HFF-Myc (cell line): ENCODE measurements at regions not wholly inside any gene's neighbourhood (a gene's known extent, or its start where the extent isn't known, plus 50 kb on each side); places are given as distances from the start of the nearest gene placed in this dataset.

ENCODE experiments used
- DNase-seq: peaks from one replicate; pipeline ENCODE4 v3.0.0-alpha.2; 2011; ENCODE audit warnings: low read depth; ENCODE audit errors: extremely low read depth
- H3K4me3 ChIP-seq: replicated peaks from 2 replicates; pipeline ENCODE4 v1.5.1; 2011; ENCODE audit warnings: low read depth, mild to moderate bottlenecking, control low read depth, low read length
- TF ChIP-seq, protein P1 (sequence below): IDR thresholded peaks from 2 replicates; pipeline ENCODE4 v1.5.1; 2012; ENCODE audit warnings: mild to moderate bottlenecking, low read depth, low read length, control low read depth; ENCODE audit errors: missing control alignments

GRCh38 chr1:73783352-73783751, 414.6 kb downstream of the LRRIQ3 start:
- TF ChIP-seq, protein P1, sequence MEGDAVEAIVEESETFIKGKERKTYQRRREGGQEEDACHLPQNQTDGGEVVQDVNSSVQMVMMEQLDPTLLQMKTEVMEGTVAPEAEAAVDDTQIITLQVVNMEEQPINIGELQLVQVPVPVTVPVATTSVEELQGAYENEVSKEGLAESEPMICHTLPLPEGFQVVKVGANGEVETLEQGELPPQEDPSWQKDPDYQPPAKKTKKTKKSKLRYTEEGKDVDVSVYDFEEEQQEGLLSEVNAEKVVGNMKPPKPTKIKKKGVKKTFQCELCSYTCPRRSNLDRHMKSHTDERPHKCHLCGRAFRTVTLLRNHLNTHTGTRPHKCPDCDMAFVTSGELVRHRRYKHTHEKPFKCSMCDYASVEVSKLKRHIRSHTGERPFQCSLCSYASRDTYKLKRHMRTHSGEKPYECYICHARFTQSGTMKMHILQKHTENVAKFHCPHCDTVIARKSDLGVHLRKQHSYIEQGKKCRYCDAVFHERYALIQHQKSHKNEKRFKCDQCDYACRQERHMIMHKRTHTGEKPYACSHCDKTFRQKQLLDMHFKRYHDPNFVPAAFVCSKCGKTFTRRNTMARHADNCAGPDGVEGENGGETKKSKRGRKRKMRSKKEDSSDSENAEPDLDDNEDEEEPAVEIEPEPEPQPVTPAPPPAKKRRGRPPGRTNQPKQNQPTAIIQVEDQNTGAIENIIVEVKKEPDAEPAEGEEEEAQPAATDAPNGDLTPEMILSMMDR: no peak
- DNase-seq: no peak
- H3K4me3 ChIP-seq: no peak overlapping the region

DNA sequence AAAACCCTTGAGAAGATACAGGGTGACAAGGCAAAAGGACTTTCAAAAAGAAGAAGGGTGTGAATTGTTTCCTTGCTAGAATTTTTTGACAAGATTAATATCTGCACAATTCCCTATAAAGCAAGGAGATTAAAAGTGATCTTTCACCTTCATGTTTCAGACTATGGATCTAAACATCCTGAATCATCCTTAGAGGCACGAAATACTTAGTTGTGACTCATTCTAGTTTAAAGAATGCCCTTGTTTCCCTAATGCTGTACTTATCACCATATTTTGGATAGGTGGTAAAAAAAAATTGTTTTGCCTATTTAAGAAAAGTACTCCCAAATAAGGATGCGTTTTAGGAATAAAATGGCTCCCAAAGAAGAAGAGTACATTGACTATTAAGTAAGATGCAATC, 415.1 kb downstream of the LRRIQ3 start:
- H3K4me3 ChIP-seq: no peak overlapping the region
- TF ChIP-seq, protein P1: no peak
- DNase-seq: no peak

DNA sequence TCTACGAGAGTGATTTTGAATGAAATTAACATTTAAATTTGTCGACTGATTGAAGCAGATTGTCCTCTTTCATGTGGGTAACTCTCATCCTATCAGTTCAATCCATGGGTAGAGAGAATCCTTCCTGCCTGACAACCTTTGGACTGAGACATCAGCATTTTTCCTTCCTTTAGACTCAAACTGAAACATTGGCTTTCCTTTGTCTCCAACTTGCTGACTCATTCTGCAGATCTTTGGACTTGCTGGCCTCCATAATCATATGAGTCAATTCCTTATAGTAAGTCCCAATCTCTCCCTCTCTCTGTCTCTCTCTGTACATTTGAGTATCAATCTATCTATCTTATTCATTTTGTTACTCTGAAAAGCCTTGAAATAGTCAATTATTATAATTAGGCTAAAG, 416.7 kb downstream of the LRRIQ3 start:
- H3K4me3 ChIP-seq: no peak overlapping the region
- TF ChIP-seq, protein P1: no peak
- no peak for DNase-seq

- no peak overlapping the region for H3K4me3 ChIP-seq
- TF ChIP-seq, protein P1: no peak
- no peak for DNase-seq
Measured at GRCh38 chr1:73778471-73778870, 419.5 kb downstream of the LRRIQ3 start.

DNA sequence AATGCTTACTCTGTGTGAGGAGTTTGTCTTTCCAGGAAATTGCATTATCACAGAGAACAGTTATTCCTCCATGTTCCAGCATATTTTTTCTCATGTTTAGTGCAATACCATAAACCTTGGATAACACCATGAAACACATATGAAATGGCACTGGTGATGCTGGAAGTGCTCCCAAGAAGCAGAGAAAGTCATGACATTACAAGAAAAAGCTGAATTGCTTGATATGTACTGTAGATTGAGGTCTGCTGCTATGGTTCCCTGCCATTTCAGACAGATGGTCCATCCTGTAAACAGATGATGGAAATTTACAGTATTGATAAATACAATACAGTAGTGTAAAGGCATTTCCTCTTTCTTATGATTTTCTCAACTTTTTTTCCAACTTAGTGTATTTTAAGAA, 422.1 kb downstream of the LRRIQ3 start:
- TF ChIP-seq, protein P1: no peak

GRCh38 chr1:73772941-73773340, 425.0 kb downstream of the LRRIQ3 start:
- TF ChIP-seq, protein P1: no peak
- no peak for DNase-seq

More for the DNA sequence above, 422.1 kb downstream of the LRRIQ3 start:
- no peak for DNase-seq
- no peak overlapping the region for H3K4me3 ChIP-seq

DNA sequence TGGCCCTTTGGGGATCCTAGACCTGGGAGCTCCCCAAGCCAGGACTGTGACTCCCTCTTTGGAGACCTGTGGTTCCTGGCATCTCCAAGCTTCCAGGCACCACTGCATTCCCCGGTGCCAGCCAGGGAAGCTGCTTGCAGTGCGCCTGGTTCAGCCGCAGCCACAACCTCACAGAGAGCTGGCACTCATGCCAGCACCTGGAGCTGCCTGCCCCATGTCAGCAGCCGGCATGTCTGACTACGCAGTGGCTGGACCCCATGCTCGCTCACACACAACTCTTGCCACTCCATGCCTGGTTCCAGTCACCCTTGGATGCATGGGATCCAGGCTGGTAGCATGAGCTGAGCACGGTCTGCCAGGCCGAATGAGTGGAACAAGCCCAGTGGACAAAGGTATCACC, 426.6 kb downstream of the LRRIQ3 start:
- TF ChIP-seq, protein P1: no peak

More at GRCh38 chr1:73772941-73773340, 425.0 kb downstream of the LRRIQ3 start:
- no peak overlapping the region for H3K4me3 ChIP-seq

More for the DNA sequence above, 426.6 kb downstream of the LRRIQ3 start:
- DNase-seq: no peak
- no peak overlapping the region for H3K4me3 ChIP-seq
